HEK293 (cell line): ENCODE measurements at regions not wholly inside any gene's neighbourhood (a gene's known extent, or its start where the extent isn't known, plus 50 kb on each side); places are given as distances from the start of the nearest gene placed in this dataset.

Experiments
- CTCF ChIA-PET: fragments of 350-600 bp; formaldehyde crosslinking; extraction: SDS; loops from one replicate; lab custom pipeline; 2021; ENCODE audit warnings: antibody characterized with exemption; lab: Yijun Ruan, JAX
- POLR2A ChIA-PET: fragments of 300-600 bp; formaldehyde crosslinking; extraction: SDS; loops from one replicate; lab custom pipeline; 2020; ENCODE audit warnings: antibody characterized with exemption, inconsistent platforms; lab: Yijun Ruan, JAX
- H3K27ac ChIP-seq: fragments of 200-500 bp; sonication (Bioruptor generic); 2 replicates; pipeline ENCODE4 v1.5.1; 2014; ENCODE audit warnings: low read depth, low read length, control low read depth, inconsistent platforms; ENCODE audit errors: extremely low read depth
- H3K36me3 ChIP-seq, 2 experiments: fragments of 200-500 bp in 1 of 2; sonication (Bioruptor generic) in 1 of 2; 1 replicate in 1 of 2; 2 replicates in 1 of 2; pipeline ENCODE4 v1.5.1; 2014 to 2017; ENCODE audit warnings: inconsistent platforms in 2 of 2, low read length in 2 of 2; ENCODE audit not compliant: control insufficient read depth in 2 of 2, insufficient read depth in 1 of 2
- H3K4me1 ChIP-seq: fragments of 200-500 bp; sonication (Bioruptor generic); 2 replicates; pipeline ENCODE4 v1.5.1; 2014; ENCODE audit warnings: mild to moderate bottlenecking, low read length, inconsistent platforms; ENCODE audit not compliant: control insufficient read depth, insufficient read depth
- H3K4me3 ChIP-seq: 2 replicates; pipeline ENCODE4 v1.5.1; 2011; ENCODE audit warnings: low read depth, mild to moderate bottlenecking, control low read depth, low read length, moderate library complexity
- H3K9me3 ChIP-seq: fragments of 200-500 bp; sonication (Bioruptor generic); 2 replicates; pipeline ENCODE4 v1.5.1; 2014; ENCODE audit warnings: low read depth, low read length, inconsistent platforms; ENCODE audit not compliant: control insufficient read depth, insufficient read depth
- GLIS2 ChIP-seq: fragments of 450-650 bp; formaldehyde crosslinking; IDR thresholded peaks from 2 replicates; pipeline ENCODE4 v1.5.1; 2016; ENCODE audit warnings: missing biosample characterization, missing genetic modification characterization
- HOXC10 ChIP-seq: sonication (generic); formaldehyde crosslinking; IDR thresholded peaks from 2 replicates; pipeline ENCODE4 v1.8.1; 2023; ENCODE audit warnings: mild to moderate bottlenecking, missing genetic modification reagents
- KLF17 ChIP-seq: fragments of 450-650 bp; formaldehyde crosslinking; IDR thresholded peaks from 2 replicates; pipeline ENCODE4 v1.5.1; 2016; ENCODE audit warnings: missing biosample characterization, missing genetic modification characterization
- KLF8 ChIP-seq: fragments of 450-650 bp; formaldehyde crosslinking; IDR thresholded peaks from 2 replicates; pipeline ENCODE4 v1.5.1; 2016; ENCODE audit warnings: missing biosample characterization, missing genetic modification characterization
- KLF9 ChIP-seq: fragments of 450-650 bp; formaldehyde crosslinking; IDR thresholded peaks from 2 replicates; pipeline ENCODE4 v1.5.1; 2016; ENCODE audit warnings: missing biosample characterization, missing genetic modification characterization, low read depth
- PRDM4 ChIP-seq: fragments of 450-650 bp; formaldehyde crosslinking; IDR thresholded peaks from 2 replicates; pipeline ENCODE4 v1.5.1; 2017; ENCODE audit warnings: missing biosample characterization, missing genetic modification characterization
- SP3 ChIP-seq: fragments of 450-650 bp; formaldehyde crosslinking; IDR thresholded peaks from 2 replicates; pipeline ENCODE4 v1.5.1; 2016; ENCODE audit warnings: missing biosample characterization, missing genetic modification characterization
- SP7 ChIP-seq: fragments of 450-650 bp; formaldehyde crosslinking; IDR thresholded peaks from 2 replicates; pipeline ENCODE4 v1.5.1; 2016; ENCODE audit warnings: missing biosample characterization, missing genetic modification characterization
- ZBTB20 ChIP-seq: fragments of 450-650 bp; formaldehyde crosslinking; IDR thresholded peaks from 2 replicates; pipeline ENCODE4 v1.5.1; 2016; ENCODE audit warnings: missing biosample characterization, missing genetic modification characterization
- ZBTB21 ChIP-seq: fragments of 450-650 bp; formaldehyde crosslinking; IDR thresholded peaks from 2 replicates; pipeline ENCODE4 v1.5.1; 2017; ENCODE audit warnings: missing biosample characterization, missing genetic modification characterization
- ZBTB7A ChIP-seq: fragments of 450-650 bp; formaldehyde crosslinking; IDR thresholded peaks from 2 replicates; pipeline ENCODE4 v1.5.1; 2016; ENCODE audit warnings: low read depth, missing biosample characterization, missing genetic modification characterization
- ZFP37 ChIP-seq: fragments of 450-650 bp; formaldehyde crosslinking; IDR thresholded peaks from 2 replicates; pipeline ENCODE4 v1.5.1; 2016; ENCODE audit warnings: missing biosample characterization, missing genetic modification characterization
- ZNF112 ChIP-seq: fragments of 450-650 bp; formaldehyde crosslinking; IDR thresholded peaks from 2 replicates; pipeline ENCODE4 v1.5.0; 2017; ENCODE audit warnings: missing biosample characterization, missing genetic modification characterization
- ZNF169 ChIP-seq: fragments of 450-650 bp; formaldehyde crosslinking; IDR thresholded peaks from 2 replicates; pipeline ENCODE4 v1.5.1; 2016; ENCODE audit warnings: missing biosample characterization, missing genetic modification characterization
- ZNF26 ChIP-seq: fragments of 450-650 bp; formaldehyde crosslinking; IDR thresholded peaks from 2 replicates; pipeline ENCODE4 v1.5.1; 2016; ENCODE audit warnings: missing biosample characterization, missing genetic modification characterization
- ZNF302 ChIP-seq: fragments of 450-650 bp; formaldehyde crosslinking; IDR thresholded peaks from 2 replicates; pipeline ENCODE4 v1.5.1; 2016; ENCODE audit warnings: missing biosample characterization, missing genetic modification characterization, low read depth
- ZNF37A ChIP-seq: fragments of 450-650 bp; IDR thresholded peaks from 2 replicates; pipeline ENCODE4 v1.5.1; 2018; ENCODE audit warnings: missing biosample characterization, missing genetic modification characterization
- ZNF391 ChIP-seq: fragments of 450-650 bp; formaldehyde crosslinking; IDR thresholded peaks from 2 replicates; pipeline ENCODE4 v1.5.1; 2016; ENCODE audit warnings: low read depth, missing biosample characterization, missing genetic modification characterization, borderline replicate concordance
- ZNF555 ChIP-seq: fragments of 450-650 bp; formaldehyde crosslinking; conservative IDR thresholded peaks from 2 replicates; pipeline ENCODE4 v1.5.1; 2017; ENCODE audit warnings: missing biosample characterization, mild to moderate bottlenecking, missing genetic modification characterization, inconsistent platforms
- ZNF580 ChIP-seq: fragments of 450-650 bp; formaldehyde crosslinking; IDR thresholded peaks from 2 replicates; pipeline ENCODE4 v1.5.1; 2016; ENCODE audit warnings: missing biosample characterization, missing genetic modification characterization
- ZNF596 ChIP-seq: fragments of 450-650 bp; IDR thresholded peaks from 2 replicates; pipeline ENCODE4 v1.5.0; 2018; ENCODE audit warnings: missing biosample characterization, mild to moderate bottlenecking, missing genetic modification characterization, moderate library complexity
- ZNF660 ChIP-seq: fragments of 450-650 bp; IDR thresholded peaks from 2 replicates; pipeline ENCODE4 v1.5.1; 2018; ENCODE audit warnings: missing biosample characterization, mild to moderate bottlenecking, missing genetic modification characterization
- ZNF701 ChIP-seq: fragments of 450-650 bp; formaldehyde crosslinking; IDR thresholded peaks from 2 replicates; pipeline ENCODE4 v1.5.1; 2016; ENCODE audit warnings: missing biosample characterization, missing genetic modification characterization
- ZNF830 ChIP-seq: fragments of 450-650 bp; IDR thresholded peaks from 2 replicates; pipeline ENCODE4 v1.5.0; 2018; ENCODE audit warnings: missing biosample characterization, missing genetic modification characterization, low read depth, mild to moderate bottlenecking, moderate library complexity
- ZNF843 ChIP-seq: fragments of 450-650 bp; formaldehyde crosslinking; IDR thresholded peaks from 2 replicates; pipeline ENCODE4 v1.5.1; 2016; ENCODE audit warnings: missing biosample characterization, missing genetic modification characterization
- TF ChIP-seq, protein P1 (sequence below): fragments of 450-650 bp; formaldehyde crosslinking; IDR thresholded peaks from 2 replicates; pipeline ENCODE4 v1.5.1; 2016; ENCODE audit warnings: missing biosample characterization, missing genetic modification characterization, borderline replicate concordance

DNA sequence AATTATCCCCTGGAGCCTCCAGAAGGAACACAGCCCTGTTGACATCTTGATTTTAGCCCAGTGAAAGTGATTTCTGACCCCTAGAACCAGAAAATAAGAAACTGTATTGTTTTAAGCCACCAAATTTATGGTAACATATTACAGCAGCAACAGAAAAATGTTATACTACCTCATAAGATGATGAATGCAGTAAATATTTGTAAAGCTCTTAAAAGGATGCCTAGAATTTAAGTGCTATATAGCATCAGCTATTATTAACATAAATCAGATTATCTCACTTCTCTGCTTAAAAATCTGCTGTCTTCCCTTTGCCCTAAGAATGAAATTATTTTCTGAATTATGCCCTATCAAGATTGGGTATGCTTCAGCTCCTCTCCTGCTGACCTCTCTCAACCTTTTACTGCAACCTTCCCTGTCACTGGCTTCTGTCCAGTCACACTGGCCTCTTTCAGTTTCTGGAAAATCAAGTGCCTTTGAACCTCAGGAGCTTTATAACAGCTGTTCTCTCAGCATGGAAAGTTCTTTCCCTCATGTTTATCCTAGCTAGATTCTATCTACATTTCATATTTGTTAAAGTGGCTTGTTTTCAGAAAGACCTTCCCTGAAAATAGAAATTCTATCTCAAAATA is 78.9 kb downstream of the GPR37 start:
- no peak for TF ChIP-seq ZNF701 (tag by site-specific recombination)
- no peak for TF ChIP-seq ZNF555 (tag by site-specific recombination)
- no peak for TF ChIP-seq ZNF830 (tag by site-specific recombination)
- no peak for TF ChIP-seq ZNF843 (tag by site-specific recombination)
- TF ChIP-seq ZBTB7A = no peak
- CTCF ChIA-PET = interaction anchor here (0.9 kb wide), 1 partner anchor 17 kb away, joined by 4 read pairs; no protein-coding TSS in a partner anchor
- Histone ChIP-seq H3K27ac (no peak overlapping the region), H3K4me1 (no peaks in the 10 kb centered on the region), H3K36me3 (no peaks in the 10 kb centered on the region), H3K9me3 (no peaks in the 10 kb centered on the region), H3K4me3 (no peak overlapping the region)
- POLR2A ChIA-PET = no interaction called here

GRCh38 chr7:124681946-124682345 is 83.6 kb downstream of the GPR37 start:
- Histone ChIP-seq H3K36me3 (no peaks in the 10 kb centered on the region), H3K9me3 (no peaks in the 10 kb centered on the region), H3K4me1 (no peaks in the 10 kb centered on the region), H3K4me3 (no peak overlapping the region), H3K27ac (no peak overlapping the region)
- POLR2A ChIA-PET = no interaction called here
- TF ChIP-seq ZNF169 (tag by site-specific recombination) = no peak
- TF ChIP-seq, protein P1, sequence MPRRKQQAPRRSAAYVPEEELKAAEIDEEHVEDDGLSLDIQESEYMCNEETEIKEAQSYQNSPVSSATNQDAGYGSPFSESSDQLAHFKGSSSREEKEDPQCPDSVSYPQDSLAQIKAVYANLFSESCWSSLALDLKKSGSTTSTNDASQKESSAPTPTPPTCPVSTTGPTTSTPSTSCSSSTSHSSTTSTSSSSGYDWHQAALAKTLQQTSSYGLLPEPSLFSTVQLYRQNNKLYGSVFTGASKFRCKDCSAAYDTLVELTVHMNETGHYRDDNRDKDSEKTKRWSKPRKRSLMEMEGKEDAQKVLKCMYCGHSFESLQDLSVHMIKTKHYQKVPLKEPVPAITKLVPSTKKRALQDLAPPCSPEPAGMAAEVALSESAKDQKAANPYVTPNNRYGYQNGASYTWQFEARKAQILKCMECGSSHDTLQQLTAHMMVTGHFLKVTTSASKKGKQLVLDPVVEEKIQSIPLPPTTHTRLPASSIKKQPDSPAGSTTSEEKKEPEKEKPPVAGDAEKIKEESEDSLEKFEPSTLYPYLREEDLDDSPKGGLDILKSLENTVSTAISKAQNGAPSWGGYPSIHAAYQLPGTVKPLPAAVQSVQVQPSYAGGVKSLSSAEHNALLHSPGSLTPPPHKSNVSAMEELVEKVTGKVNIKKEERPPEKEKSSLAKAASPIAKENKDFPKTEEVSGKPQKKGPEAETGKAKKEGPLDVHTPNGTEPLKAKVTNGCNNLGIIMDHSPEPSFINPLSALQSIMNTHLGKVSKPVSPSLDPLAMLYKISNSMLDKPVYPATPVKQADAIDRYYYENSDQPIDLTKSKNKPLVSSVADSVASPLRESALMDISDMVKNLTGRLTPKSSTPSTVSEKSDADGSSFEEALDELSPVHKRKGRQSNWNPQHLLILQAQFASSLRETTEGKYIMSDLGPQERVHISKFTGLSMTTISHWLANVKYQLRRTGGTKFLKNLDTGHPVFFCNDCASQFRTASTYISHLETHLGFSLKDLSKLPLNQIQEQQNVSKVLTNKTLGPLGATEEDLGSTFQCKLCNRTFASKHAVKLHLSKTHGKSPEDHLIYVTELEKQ = no peak
- TF ChIP-seq KLF8 = no peak
- no peak for TF ChIP-seq ZBTB21
- TF ChIP-seq SP7 (tag by site-specific recombination) = no peak
- TF ChIP-seq KLF17 = no peak
- TF ChIP-seq ZNF37A (tag by site-specific recombination) = no peak
- TF ChIP-seq SP3 (tag by site-specific recombination) = no peak
- no peak for TF ChIP-seq ZBTB20 (tag by site-specific recombination)
- TF ChIP-seq HOXC10 = no peak
- TF ChIP-seq ZNF112 (tag by site-specific recombination) = no peak
- no peak for TF ChIP-seq ZNF391 (tag by site-specific recombination)
- TF ChIP-seq ZFP37 (tag by site-specific recombination) = no peak
- CTCF ChIA-PET = no interaction called here

- no peak overlapping the region for H3K4me3 ChIP-seq
- ChIA-PET POLR2A (no interaction called here), CTCF (no interaction called here)
- H3K27ac ChIP-seq = no peak overlapping the region
- no peaks in the 10 kb centered on the region for H3K36me3 ChIP-seq
- H3K4me1 ChIP-seq = no peaks in the 10 kb centered on the region
- H3K9me3 ChIP-seq = no peaks in the 10 kb centered on the region
- no peak for TF ChIP-seq KLF9
- no peak for TF ChIP-seq ZNF580
- TF ChIP-seq PRDM4 (tag by site-specific recombination) = no peak
- no peak for TF ChIP-seq ZNF26 (tag by site-specific recombination)
- TF ChIP-seq ZNF596 = no peak
- no peak for TF ChIP-seq ZNF660
- no peak for TF ChIP-seq ZNF302 (tag by site-specific recombination)
- TF ChIP-seq GLIS2 = no peak
- TF ChIP-seq ZBTB20 (tag by site-specific recombination) = no peak
Observed at GRCh38 chr7:124680304-124680703, 85.3 kb downstream of the GPR37 start.
